ENCODE measurements at regions not wholly inside any gene's neighbourhood (a gene's known extent, or its start where the extent isn't known, plus 50 kb on each side); places are given as distances from the start of the nearest gene placed in this dataset.
A peak's percentile ranks its signal among the peaks of the same experiment; 100 is the strongest.

GRCh38 chr12:92993259-92993658 lies 64.2 kb upstream of the EEA1 start:
- no peaks in the 10 kb centered on the region for H3K27me3 ChIP-seq (ENCODE audit: insufficient read depth, low read length)
- Mint-ChIP-seq H3K9me3 (ENCODE audit: unreplicated experiment) (peaks cover 2% of the 10 kb centered on the region), H3K36me3 (ENCODE audit: low read depth, unreplicated experiment) (no peaks in the 10 kb centered on the region), H3K27me3 (ENCODE audit: low read depth, unreplicated experiment) (no peaks in the 10 kb centered on the region), H3K4me3 (ENCODE audit: unreplicated experiment) (no peak overlapping the region), H3K27ac (ENCODE audit: unreplicated experiment) (no peak overlapping the region), H3K4me1 (ENCODE audit: low read depth, unreplicated experiment) (peaks cover 4% of the 10 kb centered on the region)
- no peaks in the 10 kb centered on the region for H3K36me3 ChIP-seq (ENCODE audit: insufficient read depth, low read length)
- H2AFZ ChIP-seq (ENCODE audit: low read depth, low read length) = no peak overlapping the region
- no peak overlapping the region for H3K9ac ChIP-seq (ENCODE audit: low read length)
- H3K79me2 ChIP-seq (ENCODE audit: insufficient read depth, low read length) = no peaks in the 10 kb centered on the region
- H3K4me3 ChIP-seq (ENCODE audit: insufficient read depth, low read depth, low read length) = no peak overlapping the region
- TF ChIP-seq EZH2 (IDR thresholded peaks at IDR 0.05; ENCODE audit: insufficient read depth, low read length) = no peak
- no peak for TF ChIP-seq CTCF (IDR thresholded peaks at IDR 0.05; ENCODE audit: insufficient read depth, low read depth, low read length)
- no peaks in the 10 kb centered on the region for H3K9me3 ChIP-seq (ENCODE audit: insufficient read depth, low read depth, low read length)
- H3K4me1 ChIP-seq (ENCODE audit: insufficient read depth, low read length) = no peaks in the 10 kb centered on the region
- H3K4me2 ChIP-seq (ENCODE audit: low read length) = no peak overlapping the region
- FAIRE-seq (no peak), DNase-seq (ENCODE audit: low read depth) (no peak)
- H4K20me1 ChIP-seq (ENCODE audit: insufficient read depth, low read length) = no peaks in the 10 kb centered on the region
- no peak overlapping the region for H3K27ac ChIP-seq (ENCODE audit: low read depth, low read length)

- H3K79me2 ChIP-seq (ENCODE audit: insufficient read depth, low read length) = no peaks in the 10 kb centered on the region
- H3K4me3 ChIP-seq (ENCODE audit: insufficient read depth, low read depth, low read length) = no peak overlapping the region
- peak overlapping the region; percentile 18 for H3K27ac Mint-ChIP-seq (ENCODE audit: unreplicated experiment)
- no peaks in the 10 kb centered on the region for H3K4me1 Mint-ChIP-seq (ENCODE audit: low read depth, unreplicated experiment)
- TF ChIP-seq CTCF (IDR thresholded peaks at IDR 0.05; ENCODE audit: insufficient read depth, low read depth, low read length) = no peak
- no peak for TF ChIP-seq EZH2 (IDR thresholded peaks at IDR 0.05; ENCODE audit: insufficient read depth, low read length)
- H3K27ac ChIP-seq (ENCODE audit: low read depth, low read length) = no peak overlapping the region
- H3K36me3 ChIP-seq (ENCODE audit: insufficient read depth, low read length) = no peaks in the 10 kb centered on the region
- H3K27me3 Mint-ChIP-seq (ENCODE audit: low read depth, unreplicated experiment) = no peaks in the 10 kb centered on the region
- no peak overlapping the region for H3K4me2 ChIP-seq (ENCODE audit: low read length)
- H3K9me3 ChIP-seq (ENCODE audit: insufficient read depth, low read depth, low read length) = no peaks in the 10 kb centered on the region
- no peak overlapping the region for H2AFZ ChIP-seq (ENCODE audit: low read depth, low read length)
- no peak overlapping the region for H3K9ac ChIP-seq (ENCODE audit: low read length)
- no peaks in the 10 kb centered on the region for H3K27me3 ChIP-seq (ENCODE audit: insufficient read depth, low read length)
- no peaks in the 10 kb centered on the region for H3K36me3 Mint-ChIP-seq (ENCODE audit: low read depth, unreplicated experiment)
- DNase-seq (ENCODE audit: low read depth) = no peak
- H3K4me1 ChIP-seq (ENCODE audit: insufficient read depth, low read length) = no peaks in the 10 kb centered on the region
- H4K20me1 ChIP-seq (ENCODE audit: insufficient read depth, low read length) = no peaks in the 10 kb centered on the region
- FAIRE-seq = no peak
- no peak overlapping the region for H3K4me3 Mint-ChIP-seq (ENCODE audit: unreplicated experiment)
- peaks cover 2% of the 10 kb centered on the region for H3K9me3 Mint-ChIP-seq (ENCODE audit: unreplicated experiment)
These were observed 66.3 kb upstream of the EEA1 start for GRCh38 chr12:92995258-92995903.

- no peak for FAIRE-seq
- Histone ChIP-seq H3K4me2 (ENCODE audit: low read length) (no peak overlapping the region), H2AFZ (ENCODE audit: low read depth, low read length) (no peak overlapping the region), H3K79me2 (ENCODE audit: insufficient read depth, low read length) (no peaks in the 10 kb centered on the region), H3K27ac (ENCODE audit: low read depth, low read length) (no peak overlapping the region), H3K36me3 (ENCODE audit: insufficient read depth, low read length) (no peaks in the 10 kb centered on the region), H3K9ac (ENCODE audit: low read length) (no peak overlapping the region), H3K9me3 (ENCODE audit: insufficient read depth, low read depth, low read length) (no peaks in the 10 kb centered on the region), H3K27me3 (ENCODE audit: insufficient read depth, low read length) (no peaks in the 10 kb centered on the region), H4K20me1 (ENCODE audit: insufficient read depth, low read length) (no peaks in the 10 kb centered on the region), H3K4me1 (ENCODE audit: insufficient read depth, low read length) (peaks cover 5% of the 10 kb centered on the region), H3K4me3 (ENCODE audit: insufficient read depth, low read depth, low read length) (no peak overlapping the region)
- TF ChIP-seq EZH2 (IDR thresholded peaks at IDR 0.05; ENCODE audit: insufficient read depth, low read length) (no peak), CTCF (IDR thresholded peaks at IDR 0.05; ENCODE audit: insufficient read depth, low read depth, low read length) (no peak)
- H3K4me1 Mint-ChIP-seq (ENCODE audit: low read depth, unreplicated experiment) = peaks cover 3% of the 10 kb centered on the region
- no peaks in the 10 kb centered on the region for H3K9me3 Mint-ChIP-seq (ENCODE audit: unreplicated experiment)
- H3K4me3 Mint-ChIP-seq (ENCODE audit: unreplicated experiment) = no peak overlapping the region
- H3K27me3 Mint-ChIP-seq (ENCODE audit: low read depth, unreplicated experiment) = no peaks in the 10 kb centered on the region
- no peak for DNase-seq (ENCODE audit: low read depth)
- H3K27ac Mint-ChIP-seq (ENCODE audit: unreplicated experiment) = no peak overlapping the region
- no peaks in the 10 kb centered on the region for H3K36me3 Mint-ChIP-seq (ENCODE audit: low read depth, unreplicated experiment)
These were observed 70.9 kb upstream of the EEA1 start for GRCh38 chr12:93000026-93000425.

Measured in astrocyte (in vitro differentiated cells and primary cell).